ENCODE measurements at regions not wholly inside any gene's neighbourhood (a gene's known extent, or its start where the extent isn't known, plus 50 kb on each side); places are given as distances from the start of the nearest gene placed in this dataset.

DNA sequence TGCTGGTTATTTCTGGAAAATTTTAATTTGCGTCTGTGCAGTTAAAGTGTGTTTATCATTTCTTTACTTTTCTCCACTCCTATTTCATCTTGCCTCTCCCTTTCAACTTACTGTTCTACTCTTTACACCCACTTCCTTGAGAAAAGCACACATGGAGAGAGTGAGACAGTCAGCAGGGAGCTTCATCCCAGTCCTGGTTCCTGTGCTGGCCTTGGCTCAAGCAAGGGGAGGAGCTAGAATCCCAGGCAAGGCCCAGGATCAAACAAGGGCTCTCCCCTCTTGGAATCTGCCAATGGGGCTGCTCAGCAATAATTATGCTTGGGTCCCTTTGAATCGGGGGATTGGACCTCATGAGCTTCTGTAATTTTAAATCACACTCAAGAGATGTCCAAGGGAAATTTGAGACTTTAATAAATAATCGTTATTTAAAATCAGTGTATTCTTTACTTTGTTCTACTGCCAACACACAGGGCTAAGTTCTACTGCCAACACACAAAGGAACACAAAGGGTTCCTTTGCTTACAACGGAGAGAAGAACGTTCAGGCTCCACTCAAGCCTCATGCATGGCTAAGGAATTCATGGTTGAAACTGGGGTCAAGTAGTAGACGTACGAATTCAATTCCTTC is 439.3 kb upstream of the DAB2 start:
- DNase-seq = no peak

DNA sequence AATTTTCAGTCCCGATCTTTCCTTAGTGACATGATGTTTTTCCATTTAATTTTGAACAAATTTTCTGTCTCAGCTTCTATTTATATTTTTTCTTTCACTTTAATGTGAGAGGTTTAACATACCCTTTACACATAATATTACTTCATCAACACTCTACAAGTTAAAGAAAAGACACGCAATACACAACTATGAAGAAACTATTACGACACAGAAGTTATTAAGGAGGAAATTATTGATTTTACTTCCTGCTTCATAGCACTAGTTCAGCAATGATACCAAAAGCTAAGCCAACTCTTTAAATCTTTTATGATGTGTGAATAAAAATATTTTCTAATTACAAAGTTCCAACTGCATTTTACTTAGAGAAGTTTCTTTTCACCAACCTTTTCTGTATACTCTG is 432.3 kb upstream of the DAB2 start:
- DNase-seq = no peak

DNA sequence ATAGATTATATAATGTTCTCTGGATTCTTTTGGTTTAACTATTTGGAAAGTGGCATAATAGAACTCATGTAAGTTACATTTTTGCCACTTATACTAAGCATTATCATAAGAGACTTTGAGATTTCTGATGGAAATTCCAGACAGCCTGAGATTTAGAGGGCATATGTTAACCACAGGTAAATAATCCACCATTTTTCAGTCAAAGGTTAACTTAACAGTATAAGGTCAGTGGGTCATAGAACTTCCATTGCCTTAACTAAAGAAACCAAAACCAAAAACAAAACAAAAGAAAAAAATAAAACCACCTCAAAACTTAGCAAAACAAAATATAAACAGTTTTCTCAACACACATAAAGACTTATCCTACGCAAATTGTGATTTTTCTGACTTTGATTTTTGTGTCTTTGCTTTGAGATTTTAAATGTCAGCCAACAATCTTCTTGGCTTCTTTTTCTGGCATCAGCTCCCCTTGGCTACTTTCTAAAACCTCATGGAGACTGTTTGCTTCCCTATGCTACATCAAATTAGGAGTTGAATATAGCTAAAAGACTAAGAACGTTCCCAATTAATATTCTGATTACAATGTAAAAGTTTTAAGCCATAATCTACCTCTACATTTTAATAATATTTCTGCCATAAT is 430.1 kb upstream of the DAB2 start:
- no peak for DNase-seq

DNA sequence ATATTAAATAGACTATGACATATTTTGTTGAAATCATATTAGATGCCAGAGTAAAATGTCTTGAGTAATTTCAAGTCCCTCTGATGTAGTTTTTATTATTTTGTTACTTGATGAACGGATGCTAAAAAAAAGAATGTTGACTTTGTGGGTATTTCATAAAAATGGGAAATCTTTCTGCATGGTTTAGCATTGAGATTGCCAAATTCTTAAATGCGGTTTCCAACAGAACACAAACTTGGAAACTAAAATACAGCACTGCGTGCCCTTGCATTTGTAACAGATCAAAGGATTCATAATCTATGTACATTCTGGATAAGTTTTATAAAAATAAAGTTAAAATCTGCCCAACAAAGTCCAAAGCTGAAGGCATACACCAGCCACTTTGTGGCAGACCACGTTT is 425.5 kb upstream of the DAB2 start:
- DNase-seq = no peak

DNA sequence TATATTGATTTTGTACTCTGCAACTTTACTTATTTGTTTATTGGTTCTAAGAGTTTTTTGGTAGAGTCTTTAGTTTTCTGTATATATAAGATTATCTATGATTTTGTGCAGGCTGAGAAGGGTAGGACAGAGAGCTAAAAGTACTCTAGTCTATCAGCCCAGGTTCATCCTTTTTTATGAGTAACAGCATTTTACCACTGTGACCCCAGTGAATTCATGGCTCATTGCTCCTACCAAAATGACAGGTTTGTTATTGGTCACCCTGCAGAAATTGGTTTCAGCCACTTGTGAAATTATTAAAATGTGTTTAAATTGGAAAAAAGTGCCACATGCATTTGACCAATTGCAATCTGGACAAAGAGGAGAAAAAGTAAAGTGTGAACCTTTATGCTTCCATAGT is 421.4 kb upstream of the DAB2 start:
- no peak for DNase-seq

DNA sequence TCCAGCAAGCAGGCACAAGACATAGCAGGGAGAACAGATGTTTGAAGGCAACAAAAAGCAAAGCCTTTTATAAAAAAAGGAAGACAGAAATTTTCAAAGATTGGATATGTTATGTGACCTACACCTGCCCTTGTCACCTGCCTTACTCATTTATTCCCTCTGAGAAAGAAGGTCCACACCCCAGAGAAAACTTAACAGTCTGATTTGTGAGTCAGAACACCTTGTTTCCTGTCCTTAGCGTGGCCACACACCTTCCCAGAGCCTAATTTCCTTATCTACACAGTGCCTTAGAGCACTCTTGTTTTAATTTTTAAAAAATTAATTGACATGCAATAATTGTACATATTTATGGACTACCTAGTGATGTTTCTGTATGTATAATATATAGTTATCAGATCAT is 419.0 kb upstream of the DAB2 start:
- DNase-seq = no peak

DNA sequence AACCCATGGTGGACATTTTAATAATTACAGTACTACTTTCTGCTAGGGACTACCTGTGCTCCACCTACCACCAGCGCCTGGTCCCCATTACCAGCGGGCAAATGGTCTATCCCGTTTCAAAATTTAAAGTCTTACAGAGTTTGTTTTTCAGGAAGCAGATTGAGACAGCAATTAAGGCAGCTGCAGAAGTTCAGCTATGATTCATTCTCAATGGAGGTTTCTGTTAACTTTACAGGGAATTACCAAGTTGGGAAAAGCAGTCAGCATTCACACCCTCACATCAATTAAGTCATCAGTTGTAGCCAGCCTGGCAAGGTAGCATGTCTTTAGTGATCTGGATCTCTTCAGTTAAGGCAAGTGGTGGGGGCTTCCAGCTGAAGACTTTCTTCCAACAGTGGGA is 410.6 kb upstream of the DAB2 start:
- DNase-seq = no peak

DNA sequence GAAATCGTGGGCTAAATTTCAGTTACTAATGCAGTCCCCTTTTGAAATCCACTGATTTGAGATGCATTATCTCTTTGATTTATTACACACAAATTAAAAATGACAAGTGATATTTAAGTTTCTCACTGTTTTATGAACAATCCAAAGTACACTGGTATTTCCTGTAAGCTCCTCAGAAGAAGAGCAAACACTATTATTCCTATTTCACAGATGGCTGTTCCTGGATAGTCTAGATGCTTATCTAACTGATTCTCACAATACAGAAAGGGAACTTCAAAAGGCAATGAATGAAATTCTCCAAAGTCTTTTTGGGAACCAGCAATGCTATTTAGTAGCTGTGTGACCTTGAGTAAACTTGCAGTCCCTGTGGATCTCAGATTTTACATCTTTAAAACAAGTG is 404.7 kb upstream of the DAB2 start:
- no peak for DNase-seq

DNA sequence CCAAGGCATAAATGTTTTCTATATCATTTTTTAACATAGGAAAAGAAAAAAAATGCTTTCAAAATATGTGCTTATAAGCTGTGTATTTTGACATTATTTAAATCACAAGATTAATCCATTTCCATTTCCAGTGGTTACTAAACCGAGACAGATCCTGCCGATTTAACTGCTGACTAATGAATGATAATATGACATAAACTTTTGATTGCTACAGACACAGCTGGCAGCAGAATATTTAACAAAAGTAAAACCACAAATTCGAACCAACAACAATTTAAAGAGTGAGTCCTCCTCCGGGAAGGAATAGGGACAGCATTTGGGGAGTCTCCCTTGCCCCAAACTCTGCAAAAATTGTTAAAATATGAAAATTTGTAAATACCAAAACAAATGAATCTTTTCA is 401.3 kb upstream of the DAB2 start:
- DNase-seq = no peak

DNA sequence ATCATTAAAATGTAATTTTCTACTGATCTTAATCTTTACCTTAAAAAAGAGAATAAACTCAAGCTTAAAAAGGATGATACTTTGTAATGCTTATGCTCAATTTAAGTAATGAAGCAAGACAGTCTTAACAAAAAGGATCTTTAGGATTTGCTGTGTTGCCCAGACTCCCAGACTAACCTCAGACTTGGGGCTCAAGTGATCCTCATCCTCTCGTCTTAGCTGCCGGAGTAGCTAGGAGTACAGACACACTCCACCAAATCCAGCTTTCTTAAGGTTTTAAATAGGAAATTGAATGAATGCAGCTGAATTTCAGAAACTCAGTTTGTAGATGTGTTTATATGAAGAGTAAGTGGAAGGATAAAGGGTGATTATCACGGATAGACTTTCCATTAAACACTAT is 400.5 kb upstream of the DAB2 start:
- no peak for DNase-seq

DNA sequence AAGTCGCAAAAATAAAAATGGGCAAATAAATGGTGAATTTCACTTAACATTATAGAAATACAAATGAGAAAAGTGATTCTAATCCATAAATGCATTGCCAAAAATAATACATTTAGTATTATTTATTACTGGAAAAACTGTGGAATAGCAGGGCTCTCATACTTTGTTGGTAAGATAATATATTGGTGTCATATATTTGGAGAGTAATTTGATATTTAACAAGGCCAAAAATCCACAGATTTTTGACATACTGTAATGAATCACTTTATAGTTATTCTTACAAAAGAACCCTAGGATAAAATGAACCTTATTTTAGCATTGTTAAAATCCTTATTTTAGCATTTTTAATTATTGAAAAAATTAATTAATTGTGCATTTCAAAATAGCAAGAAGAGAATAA is 397.2 kb upstream of the DAB2 start:
- no peak for DNase-seq

DNA sequence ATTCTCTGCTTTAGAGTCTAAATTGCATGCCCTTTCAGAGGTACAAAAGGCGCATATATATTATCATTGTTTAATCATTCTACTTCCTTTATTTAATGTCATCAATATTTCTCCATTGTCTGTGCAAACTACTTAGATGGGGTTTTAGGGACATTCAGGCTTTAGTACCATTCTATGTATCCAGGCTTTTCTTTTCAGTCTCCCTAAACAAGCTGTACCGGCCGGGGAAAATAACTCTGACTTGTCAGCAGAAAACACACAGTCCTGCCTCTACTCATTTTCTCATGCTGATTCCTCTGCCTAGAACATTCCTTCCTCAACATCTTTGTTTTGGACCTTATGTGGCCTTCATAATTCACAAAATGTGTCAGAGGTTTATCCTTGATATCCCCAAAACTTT is 392.1 kb upstream of the DAB2 start:
- no peak for DNase-seq

DNA sequence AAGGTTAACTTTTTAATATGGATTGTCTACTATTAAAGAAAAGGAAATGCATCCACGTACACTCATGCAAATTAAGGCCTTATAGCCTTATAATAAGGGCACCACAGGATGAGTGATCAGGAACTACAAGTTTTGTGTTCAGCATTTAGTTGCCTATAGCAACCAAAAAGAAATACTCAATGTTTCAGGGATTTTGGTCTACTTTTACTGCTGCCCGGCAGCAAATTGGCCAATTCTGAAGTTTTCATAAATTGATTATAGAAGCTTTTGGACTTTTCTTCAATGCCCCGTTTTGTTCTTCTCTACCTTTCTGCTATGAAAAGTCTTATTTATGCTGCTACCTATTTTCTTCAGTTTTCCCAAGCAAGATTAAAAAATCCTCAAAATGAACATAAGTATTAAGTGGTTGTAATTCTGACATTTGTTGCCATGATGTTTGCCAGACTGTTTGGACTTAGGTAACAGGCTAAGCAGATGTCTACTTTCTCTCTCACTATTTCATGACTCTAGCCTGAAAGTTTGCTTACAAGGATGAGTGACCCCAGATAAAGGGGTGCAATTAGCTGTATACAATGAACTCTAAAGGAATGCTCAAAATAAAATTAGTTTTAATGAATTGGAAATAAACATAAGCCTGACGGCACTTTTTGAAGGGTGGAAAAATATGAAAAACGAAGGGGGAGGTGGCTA is 391.5 kb upstream of the DAB2 start:
- DNase-seq = no peak

DNA sequence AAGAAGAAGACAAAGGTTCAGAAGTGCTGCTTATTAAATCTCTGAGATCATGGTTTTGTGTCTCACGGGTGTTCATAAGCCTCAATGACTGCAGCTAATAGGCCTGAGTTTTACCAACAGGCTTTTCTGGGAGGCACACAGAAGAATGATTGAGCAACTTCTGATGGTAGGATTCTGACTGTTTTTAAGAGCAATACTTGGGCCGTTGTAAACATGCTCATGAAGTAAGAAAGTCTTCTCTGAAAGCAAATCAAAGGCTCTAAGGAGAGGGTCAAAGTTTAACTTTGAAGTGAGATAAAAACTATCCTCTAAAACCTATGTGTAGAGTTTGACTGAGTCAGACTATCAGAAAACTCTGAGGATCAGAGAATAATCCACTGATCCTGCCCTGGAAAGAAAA is 390.9 kb upstream of the DAB2 start:
- no peak for DNase-seq

DNA sequence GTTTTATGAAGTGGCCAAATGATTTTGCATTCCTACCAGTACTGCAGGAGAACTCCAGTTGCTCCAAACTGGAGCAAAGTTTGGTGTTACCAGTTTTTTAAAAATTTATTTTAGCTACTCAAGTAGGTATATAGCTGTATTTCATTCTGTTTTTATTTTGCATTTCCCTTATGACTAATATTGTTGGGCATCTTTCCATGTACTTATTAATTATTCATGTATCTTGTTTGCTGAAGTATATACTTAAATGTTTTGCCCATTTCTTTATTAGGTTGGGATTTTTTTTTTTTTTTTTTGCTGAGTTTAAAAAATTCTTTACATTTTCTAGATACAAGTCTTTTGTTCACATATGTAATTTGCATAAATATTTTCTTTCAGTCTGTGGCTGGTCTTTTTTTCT is 386.6 kb upstream of the DAB2 start:
- no peak for DNase-seq

DNA sequence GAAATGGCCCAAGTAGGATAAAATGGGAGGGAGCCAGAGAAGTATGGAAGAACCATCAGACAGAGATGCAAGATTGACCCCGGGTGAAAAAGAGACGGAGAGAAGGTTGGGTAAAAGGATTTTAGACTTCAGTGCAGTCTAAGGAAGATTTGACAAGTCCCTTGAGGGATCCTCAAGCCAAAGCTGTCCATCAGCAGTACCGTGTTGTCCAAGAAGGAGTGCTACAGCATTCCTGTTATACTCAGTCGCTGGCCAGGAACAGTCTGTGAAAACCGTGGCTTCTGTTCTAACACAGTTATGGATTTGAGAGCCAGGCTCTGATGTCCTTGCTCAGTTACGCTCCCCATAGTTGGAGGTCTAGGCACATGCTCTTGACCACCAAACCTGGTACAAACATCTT is 383.9 kb upstream of the DAB2 start:
- DNase-seq = no peak

DNA sequence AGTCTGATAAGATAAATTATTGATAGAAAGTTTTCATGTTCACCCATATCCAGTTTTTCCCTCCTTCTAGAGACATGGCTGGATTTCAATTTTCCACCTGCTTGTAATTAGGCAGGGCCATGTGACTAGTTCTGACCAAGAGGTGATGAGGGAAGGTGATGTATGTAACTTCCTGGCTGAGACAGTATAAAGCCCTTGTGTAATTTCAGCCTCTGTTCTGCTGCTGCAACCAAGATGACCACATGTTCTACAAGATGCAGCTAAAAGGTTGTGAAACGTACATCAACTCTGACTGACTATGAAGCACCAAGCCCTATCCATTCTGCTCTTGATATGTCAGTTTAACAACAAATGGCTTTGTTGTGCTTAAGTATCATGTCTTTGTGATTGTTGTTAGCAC is 376.5 kb upstream of the DAB2 start:
- no peak for DNase-seq

DNA sequence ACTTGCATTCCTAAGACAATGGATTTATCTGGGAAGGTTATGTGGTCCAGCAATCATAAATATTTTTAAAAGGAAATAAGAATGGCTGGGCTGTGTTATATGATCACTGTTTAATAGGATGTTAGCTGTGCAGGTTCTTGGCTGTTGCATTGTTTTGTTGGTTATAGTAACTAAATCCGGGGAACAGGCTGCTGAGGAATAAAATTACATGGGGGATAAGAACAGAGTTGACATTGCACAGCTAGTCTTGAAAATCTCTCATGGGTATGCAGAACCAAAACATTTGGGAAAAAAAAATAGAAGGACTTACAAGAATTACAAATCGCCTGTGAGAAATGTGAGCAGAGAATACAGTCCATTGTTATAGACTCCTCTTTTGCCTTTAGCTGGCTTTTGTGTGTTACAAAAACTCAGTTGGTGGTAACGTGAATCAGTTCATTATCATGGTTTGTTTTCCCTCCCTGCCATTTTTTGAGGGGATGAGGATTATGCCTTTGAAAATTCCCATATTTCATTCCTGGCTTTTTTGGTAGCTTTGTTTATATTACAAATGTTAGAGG is 375.3 kb upstream of the DAB2 start:
- DNase-seq = no peak

DNA sequence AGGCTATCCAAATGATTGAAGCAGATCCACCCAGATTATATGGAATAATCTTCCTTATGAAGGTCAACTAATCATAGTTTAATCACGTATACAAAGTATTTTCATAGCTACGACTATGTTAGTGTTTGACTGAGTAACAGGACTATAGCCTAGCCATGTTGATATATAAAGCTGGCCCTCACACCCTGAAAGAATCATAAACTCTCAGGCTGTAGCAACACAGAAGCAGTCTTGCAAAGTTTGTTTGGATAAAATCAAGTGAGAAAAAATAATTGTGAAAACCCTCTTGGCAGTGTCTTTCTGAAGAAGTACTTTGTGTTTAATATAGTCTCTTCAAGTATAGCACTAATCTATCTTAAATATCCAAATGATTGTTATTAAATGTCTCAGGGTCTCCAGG is 374.5 kb upstream of the DAB2 start:
- no peak for DNase-seq

DNA sequence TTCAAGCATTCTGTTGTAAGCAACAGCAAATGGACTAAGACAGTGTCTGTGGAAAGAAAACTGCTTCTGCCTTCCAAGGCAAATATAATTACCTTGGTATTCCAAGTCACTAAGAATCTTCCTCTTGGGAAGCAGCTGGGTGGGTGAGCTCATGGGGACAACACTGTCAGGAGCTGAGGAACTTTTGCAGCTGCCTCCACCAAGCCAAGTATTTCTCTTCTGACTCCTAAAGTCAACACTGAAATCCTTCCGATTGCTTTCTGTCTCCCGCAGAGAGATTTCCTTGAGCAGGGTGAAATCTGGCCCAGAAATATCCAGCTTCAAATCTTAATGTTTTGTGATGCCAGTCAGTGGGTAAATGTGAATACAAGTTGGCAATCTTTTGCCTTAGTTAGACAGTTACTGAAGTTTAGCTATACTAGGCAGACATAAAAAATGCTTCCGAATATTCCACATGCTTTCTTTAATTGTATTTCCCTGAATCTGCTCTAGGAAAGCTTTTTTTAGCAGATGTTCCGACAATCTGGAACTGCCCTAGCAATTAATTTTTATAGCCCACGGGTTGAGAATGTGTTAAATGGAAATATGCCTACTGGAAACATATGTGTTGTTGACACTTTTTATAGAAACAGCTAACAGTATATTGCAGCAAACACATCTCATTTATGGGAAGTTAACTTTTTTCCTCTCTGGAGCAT is 369.9 kb upstream of the DAB2 start:
- no peak for DNase-seq

DNA sequence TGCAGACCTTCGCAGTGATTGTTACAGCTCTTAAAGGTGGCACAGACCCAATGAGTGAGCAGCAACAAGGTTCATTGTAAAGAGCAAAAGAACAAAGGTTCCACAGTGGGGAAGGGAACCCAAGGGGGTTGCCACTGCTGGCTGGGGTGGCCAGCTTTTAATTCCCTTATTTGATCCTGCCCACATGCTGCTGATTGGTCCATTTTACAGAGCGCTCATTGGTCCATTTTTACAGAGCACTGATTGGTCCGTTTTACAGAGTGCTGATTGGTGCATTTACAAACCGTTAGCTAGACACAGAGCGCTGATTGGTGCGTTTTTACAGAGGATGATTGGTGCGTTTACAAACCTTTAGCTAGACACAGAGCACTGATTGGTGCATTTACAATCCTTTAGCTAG is 360.6 kb upstream of the DAB2 start:
- DNase-seq = no peak

DNA sequence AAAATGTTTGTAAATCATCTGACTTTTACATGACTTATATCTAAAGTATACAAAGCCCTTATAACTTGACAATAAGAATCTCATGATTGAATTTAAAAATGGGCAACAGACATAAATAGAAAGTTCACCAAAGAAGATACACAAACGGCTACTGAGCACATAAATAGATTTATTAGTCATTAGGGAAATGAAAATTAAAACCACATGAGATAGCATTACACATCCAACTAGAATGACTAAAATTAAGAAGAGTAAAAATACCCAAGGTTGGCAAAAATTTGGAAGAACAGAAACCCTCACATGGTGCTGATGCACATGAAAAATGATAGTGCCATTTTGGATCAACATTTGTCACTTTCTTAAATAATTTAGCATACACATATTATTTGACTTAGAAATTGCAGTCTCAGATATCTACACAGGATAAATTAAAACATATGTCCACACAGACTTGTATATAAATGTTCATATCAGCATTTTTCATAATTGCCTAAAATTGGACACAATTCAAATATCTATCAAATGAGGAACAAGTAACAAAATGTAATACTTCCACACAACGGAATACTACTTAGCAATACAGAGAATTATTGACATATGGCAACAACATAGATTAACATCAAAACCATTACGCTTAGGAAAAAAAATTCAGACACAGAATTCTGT is 359.1 kb upstream of the DAB2 start:
- no peak for DNase-seq

DNA sequence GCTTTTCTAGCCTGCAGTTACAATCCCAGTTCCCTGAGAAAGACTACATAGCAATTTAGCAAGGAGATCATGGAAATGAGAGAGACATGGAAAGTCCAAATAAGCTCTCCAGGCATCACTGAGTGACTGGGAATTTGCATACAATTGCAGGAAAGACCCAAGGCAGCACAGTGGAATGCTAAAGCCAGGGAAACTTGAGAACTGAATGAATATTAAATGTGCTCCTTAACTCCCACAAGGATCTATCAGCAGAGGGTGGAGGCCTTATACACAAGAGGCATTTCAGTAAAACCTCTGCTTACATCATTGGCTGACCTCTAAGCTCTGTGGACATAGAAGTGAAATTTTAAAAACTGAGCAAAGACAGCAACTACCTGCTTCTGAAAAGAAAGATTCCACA is 355.6 kb upstream of the DAB2 start:
- no peak for DNase-seq
